ENCODE measurements at regions not wholly inside any gene's neighbourhood (a gene's known extent, or its start where the extent isn't known, plus 50 kb on each side); places are given as distances from the start of the nearest gene placed in this dataset.

GRCh38 chr3:178437236-178437635 lies 99.0 kb upstream of the KCNMB2 start:
- Histone ChIP-seq H3K27ac (ENCODE audit: low read depth, low read length) (no peak overlapping the region), H3K9me3 (ENCODE audit: insufficient read depth, low read depth, low read length) (no peaks in the 10 kb centered on the region), H2BK5ac (ENCODE audit: low read depth, low read length, poor library complexity) (no peak overlapping the region), H3K36me3 (ENCODE audit: control insufficient read depth in 1 of 2, insufficient read depth in 2 of 2, low read length in 2 of 2) (no peaks in the 10 kb centered on the region), H3K4me2 (ENCODE audit: low read length) (no peak overlapping the region), H2AK5ac (ENCODE audit: low read length) (no peak overlapping the region), H3K18ac (ENCODE audit: low read length) (no peak overlapping the region), H2BK12ac (ENCODE audit: low read length) (no peak overlapping the region), H3K23ac (ENCODE audit: low read length) (no peak overlapping the region), H2BK120ac (ENCODE audit: insufficient read depth, low read length, poor library complexity) (no peak overlapping the region), H3K4me3 (ENCODE audit: low read depth, low read length) (no peak overlapping the region), H3K14ac (ENCODE audit: low read length) (no peak overlapping the region), H2AFZ (ENCODE audit: insufficient read depth, low read length, poor library complexity) (no peak overlapping the region), H3K9ac (ENCODE audit: low read length) (no peak overlapping the region), H3K4me1 (ENCODE audit: control insufficient read depth in 1 of 2, insufficient read depth in 2 of 2, low read length in 2 of 2) (peaks cover 0 to 2% of the 10 kb centered on the region in 2 experiments), H4K12ac (ENCODE audit: low read depth, low read length) (no peak overlapping the region), H4K8ac (ENCODE audit: low read depth, low read length) (no peak overlapping the region), H4K91ac (ENCODE audit: low read depth, low read length) (no peak overlapping the region), H3K27me3 (ENCODE audit: insufficient read depth, low read length) (no peaks in the 10 kb centered on the region), H3K4ac (ENCODE audit: low read depth, low read length) (no peak overlapping the region), H3K79me2 (ENCODE audit: control insufficient read depth, insufficient read depth, low read length, poor library complexity) (no peaks in the 10 kb centered on the region), H3K79me1 (ENCODE audit: low read length) (no peaks in the 10 kb centered on the region)
- no peak for DNase-seq
- WGBS (ENCODE audit: extremely low coverage, insufficient coverage, insufficient read length), result no CpG with 5 or more reads among the region's 5 CpGs

DNA sequence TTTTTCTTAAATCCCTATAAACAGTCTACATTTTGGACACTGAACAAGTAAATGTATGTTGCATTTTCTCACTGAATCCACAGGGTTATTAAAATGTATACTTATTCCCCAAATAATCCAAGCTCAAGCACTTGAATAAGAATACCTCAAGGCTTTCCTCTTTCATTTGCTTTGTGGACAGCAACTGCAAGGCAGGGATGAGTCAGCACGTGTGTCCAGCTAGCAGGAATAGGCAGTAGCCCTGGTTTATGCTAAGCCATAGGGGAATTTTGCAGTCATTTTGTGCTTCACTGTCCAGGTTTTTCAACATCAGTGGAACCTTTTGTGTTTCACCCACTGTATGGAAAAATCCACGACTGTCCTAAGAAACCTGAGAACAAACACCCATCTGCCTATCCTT lies 96.7 kb upstream of the KCNMB2 start:
- Histone ChIP-seq H3K9ac (ENCODE audit: low read length) (no peak overlapping the region), H3K79me2 (ENCODE audit: control insufficient read depth, insufficient read depth, low read length, poor library complexity) (no peaks in the 10 kb centered on the region), H3K9me3 (ENCODE audit: insufficient read depth, low read depth, low read length) (no peaks in the 10 kb centered on the region), H3K23ac (ENCODE audit: low read length) (no peak overlapping the region), H3K18ac (ENCODE audit: low read length) (no peak overlapping the region), H2BK12ac (ENCODE audit: low read length) (no peak overlapping the region), H3K4me3 (ENCODE audit: low read depth, low read length) (no peak overlapping the region), H3K4me2 (ENCODE audit: low read length) (no peak overlapping the region), H2BK120ac (ENCODE audit: insufficient read depth, low read length, poor library complexity) (no peak overlapping the region), H3K79me1 (ENCODE audit: low read length) (no peaks in the 10 kb centered on the region), H4K12ac (ENCODE audit: low read depth, low read length) (no peak overlapping the region), H3K4me1 (ENCODE audit: control insufficient read depth in 1 of 2, insufficient read depth in 2 of 2, low read length in 2 of 2) (peaks cover 0 to 2% of the 10 kb centered on the region in 2 experiments), H2AK5ac (ENCODE audit: low read length) (no peak overlapping the region), H4K8ac (ENCODE audit: low read depth, low read length) (no peak overlapping the region), H2AFZ (ENCODE audit: insufficient read depth, low read length, poor library complexity) (no peak overlapping the region), H3K4ac (ENCODE audit: low read depth, low read length) (no peak overlapping the region), H3K14ac (ENCODE audit: low read length) (no peak overlapping the region), H3K27ac (ENCODE audit: low read depth, low read length) (no peak overlapping the region), H2BK5ac (ENCODE audit: low read depth, low read length, poor library complexity) (no peak overlapping the region), H3K27me3 (ENCODE audit: insufficient read depth, low read length) (no peaks in the 10 kb centered on the region), H4K91ac (ENCODE audit: low read depth, low read length) (no peak overlapping the region), H3K36me3 (ENCODE audit: control insufficient read depth in 1 of 2, insufficient read depth in 2 of 2, low read length in 2 of 2) (no peaks in the 10 kb centered on the region)
- WGBS (ENCODE audit: extremely low coverage, insufficient coverage, insufficient read length), result no CpG with 5 or more reads among the region's 2 CpGs
- DNase-seq, result peak in 1 of 2 donors; percentile 10

DNA sequence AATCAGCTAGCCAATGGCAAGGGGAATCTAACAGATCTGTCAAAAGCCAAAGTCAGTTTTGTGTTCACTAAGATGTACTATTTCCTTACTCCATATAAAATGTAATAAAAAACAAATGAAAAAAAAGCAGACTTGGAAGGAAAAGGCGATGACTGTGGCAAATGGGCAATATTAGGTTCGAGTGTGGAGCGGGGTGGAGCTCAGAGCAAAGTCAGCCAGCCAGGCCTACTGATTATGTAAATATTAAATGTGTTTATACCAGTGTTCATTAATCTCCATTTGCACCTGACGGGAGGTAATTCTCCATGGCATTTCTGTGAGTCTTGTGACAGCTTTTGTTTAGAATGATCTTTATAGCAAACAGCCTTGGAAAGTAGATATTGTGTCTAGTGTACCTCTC lies 96.2 kb upstream of the KCNMB2 start:
- Histone ChIP-seq H3K23ac (ENCODE audit: low read length) (no peak overlapping the region), H3K36me3 (ENCODE audit: control insufficient read depth in 1 of 2, insufficient read depth in 2 of 2, low read length in 2 of 2) (no peaks in the 10 kb centered on the region), H3K9me3 (ENCODE audit: insufficient read depth, low read depth, low read length) (no peaks in the 10 kb centered on the region), H2AK5ac (ENCODE audit: low read length) (no peak overlapping the region), H4K91ac (ENCODE audit: low read depth, low read length) (no peak overlapping the region), H3K18ac (ENCODE audit: low read length) (no peak overlapping the region), H2BK120ac (ENCODE audit: insufficient read depth, low read length, poor library complexity) (no peak overlapping the region), H3K27me3 (ENCODE audit: insufficient read depth, low read length) (no peaks in the 10 kb centered on the region), H2BK12ac (ENCODE audit: low read length) (no peak overlapping the region), H3K14ac (ENCODE audit: low read length) (no peak overlapping the region), H2BK5ac (ENCODE audit: low read depth, low read length, poor library complexity) (no peak overlapping the region), H3K4ac (ENCODE audit: low read depth, low read length) (no peak overlapping the region), H3K9ac (ENCODE audit: low read length) (no peak overlapping the region), H3K4me1 (ENCODE audit: control insufficient read depth in 1 of 2, insufficient read depth in 2 of 2, low read length in 2 of 2) (peaks cover 0 to 2% of the 10 kb centered on the region in 2 experiments), H3K4me2 (ENCODE audit: low read length) (no peak overlapping the region), H3K27ac (ENCODE audit: low read depth, low read length) (no peak overlapping the region), H3K79me1 (ENCODE audit: low read length) (no peaks in the 10 kb centered on the region), H3K79me2 (ENCODE audit: control insufficient read depth, insufficient read depth, low read length, poor library complexity) (no peaks in the 10 kb centered on the region), H3K4me3 (ENCODE audit: low read depth, low read length) (no peak overlapping the region), H4K12ac (ENCODE audit: low read depth, low read length) (no peak overlapping the region), H2AFZ (ENCODE audit: insufficient read depth, low read length, poor library complexity) (no peak overlapping the region), H4K8ac (ENCODE audit: low read depth, low read length) (no peak overlapping the region)
- WGBS (ENCODE audit: extremely low coverage, insufficient coverage, insufficient read length), result no CpG with 5 or more reads among the region's 4 CpGs
- DNase-seq, result no peak

DNA sequence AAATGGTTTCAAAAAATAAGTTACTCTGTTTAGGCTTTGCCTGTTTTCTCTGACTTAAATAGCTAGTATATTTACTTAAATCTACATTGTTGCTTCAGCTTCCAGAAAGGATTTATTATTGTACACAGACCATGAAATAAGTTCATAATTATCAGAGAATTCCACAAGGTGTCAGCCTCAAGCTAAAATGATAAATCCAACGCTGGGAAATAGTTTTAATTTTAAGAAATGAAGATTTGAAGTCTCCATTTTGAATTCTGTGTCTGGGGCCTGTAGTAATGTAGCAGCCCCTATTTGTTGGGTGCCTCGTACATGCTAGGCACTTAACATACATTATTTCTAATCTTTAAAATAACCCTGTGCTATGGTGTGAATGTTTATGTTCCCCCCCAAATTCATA lies 92.6 kb upstream of the KCNMB2 start:
- Histone ChIP-seq H3K27ac (ENCODE audit: low read depth, low read length) (no peak overlapping the region), H3K23ac (ENCODE audit: low read length) (no peak overlapping the region), H2AK5ac (ENCODE audit: low read length) (no peak overlapping the region), H3K36me3 (ENCODE audit: control insufficient read depth in 1 of 2, insufficient read depth in 2 of 2, low read length in 2 of 2) (no peaks in the 10 kb centered on the region), H3K4me1 (ENCODE audit: control insufficient read depth in 1 of 2, insufficient read depth in 2 of 2, low read length in 2 of 2) (no peaks in the 10 kb centered on the region), H2BK120ac (ENCODE audit: insufficient read depth, low read length, poor library complexity) (no peak overlapping the region), H2AFZ (ENCODE audit: insufficient read depth, low read length, poor library complexity) (no peak overlapping the region), H4K12ac (ENCODE audit: low read depth, low read length) (no peak overlapping the region), H2BK12ac (ENCODE audit: low read length) (no peak overlapping the region), H3K4ac (ENCODE audit: low read depth, low read length) (no peak overlapping the region), H3K9me3 (ENCODE audit: insufficient read depth, low read depth, low read length) (no peaks in the 10 kb centered on the region), H3K4me3 (ENCODE audit: low read depth, low read length) (no peak overlapping the region), H4K91ac (ENCODE audit: low read depth, low read length) (no peak overlapping the region), H2BK5ac (ENCODE audit: low read depth, low read length, poor library complexity) (no peak overlapping the region), H4K8ac (ENCODE audit: low read depth, low read length) (no peak overlapping the region), H3K79me1 (ENCODE audit: low read length) (no peaks in the 10 kb centered on the region), H3K4me2 (ENCODE audit: low read length) (no peak overlapping the region), H3K14ac (ENCODE audit: low read length) (no peak overlapping the region), H3K9ac (ENCODE audit: low read length) (no peak overlapping the region), H3K79me2 (ENCODE audit: control insufficient read depth, insufficient read depth, low read length, poor library complexity) (no peaks in the 10 kb centered on the region), H3K18ac (ENCODE audit: low read length) (no peak overlapping the region), H3K27me3 (ENCODE audit: insufficient read depth, low read length) (no peaks in the 10 kb centered on the region)
- no CpG with 5 or more reads among the region's 2 CpGs for WGBS (ENCODE audit: extremely low coverage, insufficient coverage, insufficient read length)
- DNase-seq, result no peak

All from trophoblast cell (in vitro differentiated cells and primary cell).